Peyer's patch (tissue), 4 donors: ENCODE measurements at regions not wholly inside any gene's neighbourhood (a gene's known extent, or its start where the extent isn't known, plus 50 kb on each side); places are given as distances from the start of the nearest gene placed in this dataset.

ENCODE experiments used
- DNase-seq, 3 donors: peaks; one replicate each; pipeline ENCODE4 v3.0.0-alpha.2; 2017 to 2019
- H3K27ac ChIP-seq, 4 donors: fragments of 200-600 bp; sonication (generic); one replicate each; pipeline ENCODE4 v1.5.1; 2016 to 2019
- H3K27me3 ChIP-seq, 2 donors: fragments of 200-600 bp; sonication (generic); one replicate each; pipeline ENCODE4 v1.5.1; 2019
- H3K36me3 ChIP-seq, 3 donors: fragments of 200-600 bp; sonication (generic); one replicate each; pipeline ENCODE4 v1.5.1; 2016 to 2019
- H3K4me1 ChIP-seq, 4 donors: fragments of 200-600 bp; sonication (generic); one replicate each; pipeline ENCODE4 v1.5.1; 2016 to 2019
- H3K4me3 ChIP-seq, 4 donors: fragments of 200-600 bp; sonication (generic); 1 replicate in 3 of 4; 2 replicates in 1 of 4; pipeline ENCODE4 v1.5.1; 2016 to 2019; ENCODE audit warnings: mild to moderate bottlenecking in 1 of 4
- H3K9me3 ChIP-seq, 4 donors: fragments of 200-600 bp; sonication (generic); one replicate each; pipeline ENCODE4 v1.5.1; 2016 to 2019; ENCODE audit warnings: mild to moderate bottlenecking in 1 of 4
- POLR2A ChIP-seq, 2 donors: fragments of 450-650 bp; IDR thresholded peaks; one replicate each; pipeline ENCODE4 v1.5.1; 2017; ENCODE audit warnings: antibody characterized with exemption in 2 of 2, mild to moderate bottlenecking in 2 of 2, moderate library complexity in 2 of 2
- TF ChIP-seq, protein P1 (sequence below), 6 experiments: fragments of 450-650 bp in 4 of 6; fragments of 200-600 bp in 2 of 6; sonication (generic) in 1 of 6; IDR thresholded peaks; one replicate each; pipeline ENCODE4 v1.5.1; 2017 to 2019; ENCODE audit warnings: antibody characterized with exemption in 6 of 6, mild to moderate bottlenecking in 3 of 6, moderate library complexity in 1 of 6

GRCh38 chr3:56909349-56909748 is 107.6 kb upstream of the ARHGEF3 start:
- Histone ChIP-seq H3K27me3 (no peaks in the 10 kb centered on the region), H3K9me3 (no peaks in the 10 kb centered on the region), H3K36me3 (no peaks in the 10 kb centered on the region), H3K4me3 (no peak overlapping the region), H3K4me1 (no peaks in the 10 kb centered on the region), H3K27ac (no peak overlapping the region)
- TF ChIP-seq POLR2A (IDR thresholded peaks at IDR 0.05) = no peak
- TF ChIP-seq, protein P1, sequence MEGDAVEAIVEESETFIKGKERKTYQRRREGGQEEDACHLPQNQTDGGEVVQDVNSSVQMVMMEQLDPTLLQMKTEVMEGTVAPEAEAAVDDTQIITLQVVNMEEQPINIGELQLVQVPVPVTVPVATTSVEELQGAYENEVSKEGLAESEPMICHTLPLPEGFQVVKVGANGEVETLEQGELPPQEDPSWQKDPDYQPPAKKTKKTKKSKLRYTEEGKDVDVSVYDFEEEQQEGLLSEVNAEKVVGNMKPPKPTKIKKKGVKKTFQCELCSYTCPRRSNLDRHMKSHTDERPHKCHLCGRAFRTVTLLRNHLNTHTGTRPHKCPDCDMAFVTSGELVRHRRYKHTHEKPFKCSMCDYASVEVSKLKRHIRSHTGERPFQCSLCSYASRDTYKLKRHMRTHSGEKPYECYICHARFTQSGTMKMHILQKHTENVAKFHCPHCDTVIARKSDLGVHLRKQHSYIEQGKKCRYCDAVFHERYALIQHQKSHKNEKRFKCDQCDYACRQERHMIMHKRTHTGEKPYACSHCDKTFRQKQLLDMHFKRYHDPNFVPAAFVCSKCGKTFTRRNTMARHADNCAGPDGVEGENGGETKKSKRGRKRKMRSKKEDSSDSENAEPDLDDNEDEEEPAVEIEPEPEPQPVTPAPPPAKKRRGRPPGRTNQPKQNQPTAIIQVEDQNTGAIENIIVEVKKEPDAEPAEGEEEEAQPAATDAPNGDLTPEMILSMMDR (IDR thresholded peaks at IDR 0.05) = no peak
- DNase-seq = no peak

DNA sequence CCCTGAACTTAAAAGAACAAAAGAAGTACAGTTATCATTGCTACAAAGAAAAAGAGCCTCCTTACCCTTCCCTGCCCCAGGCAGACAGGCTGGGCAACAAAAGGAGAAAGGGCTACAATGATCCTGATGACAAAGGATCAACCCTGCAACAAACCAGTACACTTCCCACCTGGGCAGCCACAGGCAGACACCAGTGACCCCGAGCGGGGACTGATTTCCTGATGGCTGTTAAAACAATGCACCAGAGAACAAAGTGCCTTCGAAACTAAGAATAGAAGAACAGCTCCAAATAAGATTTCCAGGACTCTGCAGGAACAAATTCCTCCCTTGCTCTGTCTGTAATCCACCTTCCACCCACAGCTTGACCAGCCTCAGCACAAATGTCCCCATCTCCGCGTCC is 106.3 kb upstream of the ARHGEF3 start:
- Histone ChIP-seq H3K4me1 (no peaks in the 10 kb centered on the region), H3K4me3 (no peak overlapping the region), H3K27me3 (no peaks in the 10 kb centered on the region), H3K36me3 (no peaks in the 10 kb centered on the region), H3K27ac (no peak overlapping the region), H3K9me3 (no peaks in the 10 kb centered on the region)
- DNase-seq = no peak
- TF ChIP-seq POLR2A (IDR thresholded peaks at IDR 0.05) = no peak
- TF ChIP-seq, protein P1 (IDR thresholded peaks at IDR 0.05) = no peak

DNA sequence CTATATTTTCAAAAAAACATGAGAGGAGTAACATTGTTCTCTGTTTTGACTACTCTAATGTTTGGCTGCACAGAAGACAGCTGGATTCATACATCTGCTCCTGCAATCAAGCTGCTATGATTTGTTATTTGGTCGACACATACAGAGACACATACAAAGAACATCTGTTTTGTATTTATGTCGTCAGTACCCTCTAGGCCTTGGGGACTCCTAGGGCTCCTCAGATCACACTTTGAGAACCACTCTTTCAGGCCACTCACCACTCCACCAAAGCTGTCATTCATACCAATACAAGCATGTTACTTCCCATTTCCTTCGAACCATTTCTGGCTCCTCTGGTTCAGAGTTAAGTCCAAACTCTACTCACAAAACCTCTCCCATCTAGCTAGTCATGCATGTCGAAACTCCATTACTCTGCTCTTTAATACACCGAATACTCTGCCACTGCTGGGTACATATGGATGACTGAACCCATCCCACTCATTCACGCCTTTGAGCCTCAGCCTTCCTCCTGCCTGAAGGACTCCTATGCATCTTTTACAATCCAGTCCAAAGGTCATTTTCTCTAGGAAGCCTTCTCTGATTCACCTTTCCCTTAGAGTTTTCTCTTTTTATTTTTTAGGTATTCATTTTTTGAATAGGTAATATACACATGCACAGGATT is 102.9 kb upstream of the ARHGEF3 start:
- Histone ChIP-seq H3K4me1 (no peaks in the 10 kb centered on the region), H3K36me3 (no peaks in the 10 kb centered on the region), H3K27me3 (no peaks in the 10 kb centered on the region), H3K9me3 (no peaks in the 10 kb centered on the region), H3K27ac (no peak overlapping the region), H3K4me3 (no peak overlapping the region)
- no peak for DNase-seq
- TF ChIP-seq POLR2A (IDR thresholded peaks at IDR 0.05) = no peak
- TF ChIP-seq, protein P1 (IDR thresholded peaks at IDR 0.05) = no peak

DNA sequence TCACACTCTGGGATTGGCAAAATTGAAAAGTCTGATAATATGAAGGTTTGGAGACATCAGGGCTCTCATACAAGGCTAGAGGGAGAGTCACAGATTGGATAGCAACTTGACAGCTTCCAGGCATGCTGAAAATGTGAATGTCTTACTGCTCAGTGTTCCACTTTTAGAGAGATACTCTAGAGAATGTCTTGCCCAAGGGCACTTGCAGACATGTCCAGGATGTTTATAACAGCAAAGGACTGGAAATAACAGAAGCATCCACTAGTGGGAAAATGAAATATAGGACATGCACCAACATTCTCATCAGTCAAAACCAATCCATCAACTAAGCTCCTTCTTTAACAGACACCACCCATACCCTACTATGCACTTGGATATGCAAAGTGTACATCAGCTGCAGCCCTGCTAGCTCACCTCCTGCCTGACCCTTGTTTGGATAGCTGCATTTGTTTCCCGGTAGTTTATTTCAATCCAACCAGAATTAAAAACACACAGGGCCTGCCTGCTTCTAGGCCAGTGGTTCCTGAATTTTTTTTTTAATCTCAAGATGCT is 101.6 kb upstream of the ARHGEF3 start:
- Histone ChIP-seq H3K27me3 (no peaks in the 10 kb centered on the region), H3K36me3 (no peaks in the 10 kb centered on the region), H3K4me1 (no peaks in the 10 kb centered on the region), H3K9me3 (no peaks in the 10 kb centered on the region), H3K27ac (no peak overlapping the region), H3K4me3 (no peak overlapping the region)
- TF ChIP-seq, protein P1 (IDR thresholded peaks at IDR 0.05) = no peak
- no peak for TF ChIP-seq POLR2A (IDR thresholded peaks at IDR 0.05)
- no peak for DNase-seq

DNA sequence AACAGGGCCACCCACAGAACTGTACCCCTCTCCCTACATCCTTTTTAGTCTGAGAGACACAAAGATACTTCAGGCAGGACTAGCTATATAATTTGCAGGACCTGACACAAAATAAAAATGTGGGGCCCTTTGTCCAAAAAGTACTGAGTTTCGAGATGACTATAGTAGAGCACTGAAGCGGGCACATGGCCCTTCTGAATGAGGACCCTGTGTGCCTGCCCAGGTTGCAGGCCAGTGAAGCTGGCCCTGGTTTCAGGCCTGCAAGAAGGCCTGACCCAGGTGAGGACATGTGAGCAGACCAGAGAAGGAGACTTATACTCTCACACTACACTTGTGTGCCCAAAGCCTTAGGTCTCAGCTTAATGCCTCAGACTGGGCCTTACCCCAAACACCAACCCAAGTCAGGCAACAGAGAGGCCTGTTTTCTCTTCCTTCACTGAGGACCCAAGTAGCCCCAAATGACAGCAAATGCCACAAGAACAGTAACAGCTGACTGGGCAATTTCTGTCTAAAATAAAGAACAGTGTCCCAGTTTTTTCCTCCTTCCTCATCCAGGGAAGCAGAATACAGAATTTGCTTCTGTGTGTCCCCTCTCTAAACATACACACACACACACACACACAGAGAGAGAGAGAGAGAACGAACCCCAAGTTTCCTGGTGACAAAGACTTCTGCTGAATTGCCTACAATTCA is 100.9 kb upstream of the ARHGEF3 start:
- no peaks in the 10 kb centered on the region for H3K9me3 ChIP-seq
- H3K4me3 ChIP-seq = no peak overlapping the region
- H3K4me1 ChIP-seq = no peaks in the 10 kb centered on the region
- DNase-seq = no peak
- H3K36me3 ChIP-seq = no peaks in the 10 kb centered on the region
- TF ChIP-seq, protein P1 (IDR thresholded peaks at IDR 0.05) = no peak
- no peak for TF ChIP-seq POLR2A (IDR thresholded peaks at IDR 0.05)
- no peaks in the 10 kb centered on the region for H3K27me3 ChIP-seq
- no peak overlapping the region for H3K27ac ChIP-seq
